Ishikawa (cell line): ENCODE measurements at regions not wholly inside any gene's neighbourhood (a gene's known extent, or its start where the extent isn't known, plus 50 kb on each side); places are given as distances from the start of the nearest gene placed in this dataset.

Source experiments
- CEBPB ChIP-seq: IDR thresholded peaks from 2 replicates; pipeline ENCODE4 v1.6.1; 2012
- CREB1 ChIP-seq: IDR thresholded peaks from 2 replicates; pipeline ENCODE4 v1.6.1; 2012; ENCODE audit warnings: low read depth
- EGR1 ChIP-seq: IDR thresholded peaks from 2 replicates; pipeline ENCODE4 v1.6.1; 2012
- EP300 ChIP-seq: IDR thresholded peaks from 2 replicates; pipeline ENCODE4 v1.6.1; 2012; ENCODE audit warnings: borderline replicate concordance
- FOXM1 ChIP-seq: IDR thresholded peaks from 2 replicates; pipeline ENCODE4 v1.6.1; 2012; ENCODE audit warnings: low read depth, borderline replicate concordance
- MAX ChIP-seq: IDR thresholded peaks from 2 replicates; pipeline ENCODE4 v1.6.1; 2012
- NFIC ChIP-seq: IDR thresholded peaks from 2 replicates; pipeline ENCODE4 v1.6.1; 2012
- RAD21 ChIP-seq: IDR thresholded peaks from 2 replicates; pipeline ENCODE4 v1.6.1; 2012; ENCODE audit warnings: low read depth
- TAF1 ChIP-seq: IDR thresholded peaks from 2 replicates; pipeline ENCODE4 v1.6.1; 2012; ENCODE audit warnings: low read depth, mild to moderate bottlenecking
- TCF12 ChIP-seq: IDR thresholded peaks from 2 replicates; pipeline ENCODE4 v1.6.1; 2012; ENCODE audit warnings: low read depth
- TEAD4 ChIP-seq: IDR thresholded peaks from 2 replicates; pipeline ENCODE4 v1.6.1; 2012
- YY1 ChIP-seq: IDR thresholded peaks from 2 replicates; pipeline ENCODE4 v1.6.1; 2012; ENCODE audit warnings: low read depth
- ZBTB7A ChIP-seq: IDR thresholded peaks from 2 replicates; pipeline ENCODE4 v1.6.1; 2012; ENCODE audit warnings: low read depth
- TF ChIP-seq, protein P1 (sequence below): IDR thresholded peaks from 2 replicates; pipeline ENCODE4 v1.6.1; 2012; ENCODE audit warnings: low read depth, mild to moderate bottlenecking
- TF ChIP-seq, protein P2 (sequence below): IDR thresholded peaks from 2 replicates; pipeline ENCODE4 v1.6.1; 2012

DNA sequence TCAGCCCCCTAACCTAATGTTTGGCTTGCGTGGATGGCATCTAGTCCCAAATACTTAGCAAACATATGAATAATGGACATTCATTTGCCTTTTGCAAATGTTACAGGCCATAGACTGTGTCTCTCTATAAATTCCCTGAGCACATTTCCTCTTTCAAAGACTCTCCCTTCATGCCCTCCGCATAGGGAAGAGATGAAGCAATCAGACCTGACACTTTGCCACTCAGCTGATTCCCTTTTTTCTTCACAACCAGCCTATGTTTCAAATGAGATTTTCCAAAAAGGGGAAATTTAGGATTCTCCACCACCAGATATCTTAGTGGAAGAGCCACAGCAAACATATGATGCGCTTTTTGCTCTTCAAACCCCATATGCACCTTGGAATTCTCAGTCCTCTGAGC, 453.7 kb downstream of the STK39 start:
- TF ChIP-seq FOXM1: no peak
- TF ChIP-seq MAX: no peak
- TF ChIP-seq NFIC: no peak
- no peak for TF ChIP-seq YY1
- no peak for TF ChIP-seq CEBPB

DNA sequence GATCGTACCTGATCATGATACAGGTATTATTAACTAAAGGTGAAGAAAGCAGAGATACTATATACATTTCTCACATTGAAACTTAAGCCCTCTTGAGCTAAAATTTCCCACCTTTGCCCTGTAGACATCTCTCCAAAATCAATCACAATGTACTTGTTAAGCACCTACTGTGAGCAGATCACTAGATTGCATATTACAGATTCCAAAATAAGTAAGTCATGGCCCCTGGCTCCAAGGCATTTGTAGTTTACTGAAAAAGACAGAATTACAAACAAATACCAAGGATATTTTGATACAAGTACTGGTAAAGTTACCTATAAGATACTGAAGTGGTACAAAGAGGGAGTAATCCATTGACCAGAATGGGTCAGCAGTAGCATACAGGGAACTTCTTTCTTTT, 455.3 kb downstream of the STK39 start:
- no peak for TF ChIP-seq CEBPB
- no peak for TF ChIP-seq CREB1

- TF ChIP-seq, protein P1, sequence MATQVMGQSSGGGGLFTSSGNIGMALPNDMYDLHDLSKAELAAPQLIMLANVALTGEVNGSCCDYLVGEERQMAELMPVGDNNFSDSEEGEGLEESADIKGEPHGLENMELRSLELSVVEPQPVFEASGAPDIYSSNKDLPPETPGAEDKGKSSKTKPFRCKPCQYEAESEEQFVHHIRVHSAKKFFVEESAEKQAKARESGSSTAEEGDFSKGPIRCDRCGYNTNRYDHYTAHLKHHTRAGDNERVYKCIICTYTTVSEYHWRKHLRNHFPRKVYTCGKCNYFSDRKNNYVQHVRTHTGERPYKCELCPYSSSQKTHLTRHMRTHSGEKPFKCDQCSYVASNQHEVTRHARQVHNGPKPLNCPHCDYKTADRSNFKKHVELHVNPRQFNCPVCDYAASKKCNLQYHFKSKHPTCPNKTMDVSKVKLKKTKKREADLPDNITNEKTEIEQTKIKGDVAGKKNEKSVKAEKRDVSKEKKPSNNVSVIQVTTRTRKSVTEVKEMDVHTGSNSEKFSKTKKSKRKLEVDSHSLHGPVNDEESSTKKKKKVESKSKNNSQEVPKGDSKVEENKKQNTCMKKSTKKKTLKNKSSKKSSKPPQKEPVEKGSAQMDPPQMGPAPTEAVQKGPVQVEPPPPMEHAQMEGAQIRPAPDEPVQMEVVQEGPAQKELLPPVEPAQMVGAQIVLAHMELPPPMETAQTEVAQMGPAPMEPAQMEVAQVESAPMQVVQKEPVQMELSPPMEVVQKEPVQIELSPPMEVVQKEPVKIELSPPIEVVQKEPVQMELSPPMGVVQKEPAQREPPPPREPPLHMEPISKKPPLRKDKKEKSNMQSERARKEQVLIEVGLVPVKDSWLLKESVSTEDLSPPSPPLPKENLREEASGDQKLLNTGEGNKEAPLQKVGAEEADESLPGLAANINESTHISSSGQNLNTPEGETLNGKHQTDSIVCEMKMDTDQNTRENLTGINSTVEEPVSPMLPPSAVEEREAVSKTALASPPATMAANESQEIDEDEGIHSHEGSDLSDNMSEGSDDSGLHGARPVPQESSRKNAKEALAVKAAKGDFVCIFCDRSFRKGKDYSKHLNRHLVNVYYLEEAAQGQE: no peak
- TF ChIP-seq CREB1 (no peak), CEBPB (no peak), EGR1 (no peak), RAD21 (no peak), FOXM1 (no peak), NFIC (no peak), TCF12 (no peak), TAF1 (no peak), ZBTB7A (no peak), YY1 (no peak), MAX (no peak), EP300 (no peak), TEAD4 (no peak)
- TF ChIP-seq, protein P2, sequence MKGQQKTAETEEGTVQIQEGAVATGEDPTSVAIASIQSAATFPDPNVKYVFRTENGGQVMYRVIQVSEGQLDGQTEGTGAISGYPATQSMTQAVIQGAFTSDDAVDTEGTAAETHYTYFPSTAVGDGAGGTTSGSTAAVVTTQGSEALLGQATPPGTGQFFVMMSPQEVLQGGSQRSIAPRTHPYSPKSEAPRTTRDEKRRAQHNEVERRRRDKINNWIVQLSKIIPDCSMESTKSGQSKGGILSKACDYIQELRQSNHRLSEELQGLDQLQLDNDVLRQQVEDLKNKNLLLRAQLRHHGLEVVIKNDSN: no peak
Observed at GRCh38 chr2:167790781-167791450, 456.5 kb downstream of the STK39 start.

GRCh38 chr2:167790189-167790588, 457.2 kb downstream of the STK39 start:
- no peak for TF ChIP-seq ZBTB7A
- TF ChIP-seq FOXM1: no peak
- TF ChIP-seq TAF1: no peak
- TF ChIP-seq TEAD4: no peak
- TF ChIP-seq YY1: no peak
- TF ChIP-seq RAD21: no peak
- no peak for TF ChIP-seq CEBPB

DNA sequence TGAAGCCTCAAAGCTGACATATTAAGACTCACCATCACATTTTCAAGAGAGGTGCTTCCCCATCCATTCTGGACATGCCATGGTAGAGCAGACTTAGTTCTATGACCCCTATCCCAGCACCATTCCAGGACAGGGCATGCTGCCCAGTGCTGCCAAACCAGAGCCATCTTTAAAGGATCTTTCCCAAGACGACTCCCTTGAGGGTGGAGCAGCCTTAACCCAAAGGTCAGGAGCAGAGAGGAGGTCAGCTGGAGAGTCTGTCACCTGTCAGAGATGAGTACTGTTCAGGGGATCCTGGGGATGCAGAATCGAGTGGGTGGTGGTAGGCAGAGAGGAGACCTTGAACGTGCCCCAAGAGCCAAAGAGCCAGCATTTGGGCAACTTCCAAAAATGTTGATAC, 459.8 kb downstream of the STK39 start:
- TF ChIP-seq ZBTB7A (no peak), EP300 (no peak), TAF1 (no peak), CEBPB (no peak), EGR1 (no peak), YY1 (no peak), CREB1 (no peak), NFIC (no peak), FOXM1 (no peak), RAD21 (no peak), TEAD4 (no peak), TCF12 (no peak), MAX (no peak)
- TF ChIP-seq, protein P2: no peak
- TF ChIP-seq, protein P1: no peak

DNA sequence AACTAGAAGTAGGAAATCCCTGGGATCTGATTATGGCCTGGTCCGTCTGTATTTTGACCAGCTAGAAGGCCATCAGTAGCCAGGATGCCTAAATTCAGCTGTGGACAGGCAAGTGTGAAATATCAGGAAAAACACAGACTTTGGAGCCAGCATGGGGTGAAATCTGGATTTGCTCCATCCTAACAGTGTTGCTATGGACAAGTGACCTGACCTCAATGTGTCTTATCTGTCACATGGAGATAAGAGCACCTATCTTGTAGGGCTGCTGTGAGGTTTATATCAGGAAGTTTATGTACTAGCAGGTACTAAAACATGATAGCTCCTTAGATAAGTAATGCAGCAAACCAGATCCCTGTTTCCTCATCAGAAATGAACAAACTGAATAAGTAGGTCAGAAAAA, 460.4 kb downstream of the STK39 start:
- TF ChIP-seq MAX: no peak
- no peak for TF ChIP-seq YY1
- no peak for TF ChIP-seq NFIC
- TF ChIP-seq CREB1: no peak
- no peak for TF ChIP-seq ZBTB7A
